ENCODE measurements at regions not wholly inside any gene's neighbourhood (a gene's known extent, or its start where the extent isn't known, plus 50 kb on each side); places are given as distances from the start of the nearest gene placed in this dataset.
"Not testable (repeated sequence)": the region's sequence is repeated elsewhere in the genome, so short reads cannot be mapped to it uniquely, and the experiment has no call there.

DNA sequence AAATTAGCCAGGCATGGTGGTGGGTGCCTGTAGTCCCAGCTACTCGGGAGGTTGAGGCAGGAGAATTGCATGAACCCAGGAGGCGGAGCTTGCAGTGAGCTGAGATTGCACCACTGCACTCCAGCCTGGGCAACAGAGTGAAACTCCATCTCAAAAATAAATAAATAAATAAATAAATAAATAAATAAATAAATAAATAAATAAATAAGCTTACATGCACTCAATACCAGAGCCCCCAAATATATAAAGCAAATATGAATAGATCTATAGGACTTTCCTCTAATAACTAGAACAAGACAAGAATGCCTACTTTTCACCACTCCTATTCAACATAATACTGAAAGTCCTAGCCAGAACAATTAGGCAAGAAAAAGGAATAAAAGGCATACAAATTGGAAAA, 147.5 kb upstream of the SOX6 start:
- TF ChIP-seq ARNTL (CRISPR knock-in tag; IDR thresholded peaks at IDR 0.05; ENCODE audit: borderline replicate concordance, low read depth); BACH2 (CRISPR knock-in tag; IDR thresholded peaks at IDR 0.05; ENCODE audit: borderline replicate concordance); TOX (CRISPR knock-in tag; IDR thresholded peaks at IDR 0.05; ENCODE audit: borderline replicate concordance); RARB (CRISPR knock-in tag; IDR thresholded peaks at IDR 0.05); SNAI2 (CRISPR knock-in tag; IDR thresholded peaks at IDR 0.05); ZNF8 (CRISPR knock-in tag; IDR thresholded peaks at IDR 0.05); TCF4 (CRISPR knock-in tag; IDR thresholded peaks at IDR 0.05; ENCODE audit: borderline replicate concordance); ZC3H10 (CRISPR knock-in tag; IDR thresholded peaks at IDR 0.05): not testable (repeated sequence)
- TF ChIP-seq, protein P1, sequence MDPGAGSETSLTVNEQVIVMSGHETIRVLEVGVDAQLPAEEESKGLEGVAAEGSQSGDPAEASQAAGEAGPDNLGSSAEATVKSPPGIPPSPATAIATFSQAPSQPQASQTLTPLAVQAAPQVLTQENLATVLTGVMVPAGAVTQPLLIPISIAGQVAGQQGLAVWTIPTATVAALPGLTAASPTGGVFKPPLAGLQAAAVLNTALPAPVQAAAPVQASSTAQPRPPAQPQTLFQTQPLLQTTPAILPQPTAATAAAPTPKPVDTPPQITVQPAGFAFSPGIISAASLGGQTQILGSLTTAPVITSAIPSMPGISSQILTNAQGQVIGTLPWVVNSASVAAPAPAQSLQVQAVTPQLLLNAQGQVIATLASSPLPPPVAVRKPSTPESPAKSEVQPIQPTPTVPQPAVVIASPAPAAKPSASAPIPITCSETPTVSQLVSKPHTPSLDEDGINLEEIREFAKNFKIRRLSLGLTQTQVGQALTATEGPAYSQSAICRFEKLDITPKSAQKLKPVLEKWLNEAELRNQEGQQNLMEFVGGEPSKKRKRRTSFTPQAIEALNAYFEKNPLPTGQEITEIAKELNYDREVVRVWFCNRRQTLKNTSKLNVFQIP (CRISPR knock-in tag; IDR thresholded peaks at IDR 0.05; ENCODE audit: borderline replicate concordance, low read depth): not testable (repeated sequence)
- TF ChIP-seq, protein P2, sequence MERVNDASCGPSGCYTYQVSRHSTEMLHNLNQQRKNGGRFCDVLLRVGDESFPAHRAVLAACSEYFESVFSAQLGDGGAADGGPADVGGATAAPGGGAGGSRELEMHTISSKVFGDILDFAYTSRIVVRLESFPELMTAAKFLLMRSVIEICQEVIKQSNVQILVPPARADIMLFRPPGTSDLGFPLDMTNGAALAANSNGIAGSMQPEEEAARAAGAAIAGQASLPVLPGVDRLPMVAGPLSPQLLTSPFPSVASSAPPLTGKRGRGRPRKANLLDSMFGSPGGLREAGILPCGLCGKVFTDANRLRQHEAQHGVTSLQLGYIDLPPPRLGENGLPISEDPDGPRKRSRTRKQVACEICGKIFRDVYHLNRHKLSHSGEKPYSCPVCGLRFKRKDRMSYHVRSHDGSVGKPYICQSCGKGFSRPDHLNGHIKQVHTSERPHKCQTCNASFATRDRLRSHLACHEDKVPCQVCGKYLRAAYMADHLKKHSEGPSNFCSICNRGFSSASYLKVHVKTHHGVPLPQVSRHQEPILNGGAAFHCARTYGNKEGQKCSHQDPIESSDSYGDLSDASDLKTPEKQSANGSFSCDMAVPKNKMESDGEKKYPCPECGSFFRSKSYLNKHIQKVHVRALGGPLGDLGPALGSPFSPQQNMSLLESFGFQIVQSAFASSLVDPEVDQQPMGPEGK (CRISPR knock-in tag; IDR thresholded peaks at IDR 0.05; ENCODE audit: borderline replicate concordance): not testable (repeated sequence)
- TF ChIP-seq, protein P3, sequence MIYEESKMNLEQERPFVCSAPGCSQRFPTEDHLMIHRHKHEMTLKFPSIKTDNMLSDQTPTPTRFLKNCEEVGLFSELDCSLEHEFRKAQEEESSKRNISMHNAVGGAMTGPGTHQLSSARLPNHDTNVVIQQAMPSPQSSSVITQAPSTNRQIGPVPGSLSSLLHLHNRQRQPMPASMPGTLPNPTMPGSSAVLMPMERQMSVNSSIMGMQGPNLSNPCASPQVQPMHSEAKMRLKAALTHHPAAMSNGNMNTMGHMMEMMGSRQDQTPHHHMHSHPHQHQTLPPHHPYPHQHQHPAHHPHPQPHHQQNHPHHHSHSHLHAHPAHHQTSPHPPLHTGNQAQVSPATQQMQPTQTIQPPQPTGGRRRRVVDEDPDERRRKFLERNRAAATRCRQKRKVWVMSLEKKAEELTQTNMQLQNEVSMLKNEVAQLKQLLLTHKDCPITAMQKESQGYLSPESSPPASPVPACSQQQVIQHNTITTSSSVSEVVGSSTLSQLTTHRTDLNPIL (CRISPR knock-in tag; IDR thresholded peaks at IDR 0.05; ENCODE audit: low read depth): not testable (repeated sequence)

All from SK-N-SH treated with all-trans-retinoic acid at 6 μM for 48 hours (cell line).